IMR-90 (cell line): ENCODE measurements at regions not wholly inside any gene's neighbourhood (a gene's known extent, or its start where the extent isn't known, plus 50 kb on each side); places are given as distances from the start of the nearest gene placed in this dataset.

ENCODE experiments used
- ATAC-seq: fragments of 200-7000 bp; cut with Tn5 transposase; 2 replicates; pipeline ENCODE4 v1.9.1; 2020; ENCODE audit warnings: low read depth, mild to moderate bottlenecking, moderate library complexity
- BruUV-seq: library from RNA; stranded (reverse); fragments of 400-500 nt; replicated peaks from 2 replicates; lab custom pipeline; 2021; lab: Mats Ljungman, UMichigan
- CTCF ChIA-PET: fragments of 300-600 bp; formaldehyde crosslinking; extraction: SDS; loops from one replicate; lab custom pipeline; 2021; ENCODE audit warnings: antibody characterized with exemption; lab: Yijun Ruan, JAX
- POLR2A ChIA-PET: fragments of 300-600 bp; sonication (Branson Sonifier 250); formaldehyde crosslinking; loops from one replicate; lab custom pipeline; 2022; ENCODE audit warnings: antibody characterized with exemption; ENCODE audit not compliant: unreplicated experiment; lab: Charles Lee
- DNase-seq: peaks from one replicate; pipeline ENCODE4 v3.0.0; 2013
- H2AFZ ChIP-seq: replicated peaks from 2 replicates; pipeline ENCODE3; 2013; ENCODE audit warnings: low read length, mild to moderate bottlenecking; ENCODE audit not compliant: poor library complexity
- H2AK5ac ChIP-seq: 2 replicates; pipeline ENCODE4 v1.6.1; 2013; ENCODE audit warnings: low read depth, low read length, inconsistent platforms
- H2AK9ac ChIP-seq: replicated peaks from 2 replicates; pipeline ENCODE3; 2013; ENCODE audit warnings: mild to moderate bottlenecking, low read depth, low read length, moderate library complexity; ENCODE audit not compliant: poor library complexity
- H2BK120ac ChIP-seq: 2 replicates; pipeline ENCODE4 v1.6.1; 2013; ENCODE audit warnings: low read depth, low read length, inconsistent platforms
- H2BK15ac ChIP-seq: 3 replicates; pipeline ENCODE4 v1.6.1; 2013; ENCODE audit warnings: low read depth, low read length, inconsistent platforms
- H2BK20ac ChIP-seq: 2 replicates; pipeline ENCODE4 v1.6.1; 2013; ENCODE audit warnings: low read depth, mild to moderate bottlenecking, inconsistent platforms, low read length, moderate library complexity
- H2BK5ac ChIP-seq: 2 replicates; pipeline ENCODE4 v1.6.1; 2013; ENCODE audit warnings: mild to moderate bottlenecking, low read depth, low read length, inconsistent platforms; ENCODE audit not compliant: poor library complexity, severe bottlenecking
- H3K14ac ChIP-seq: replicated peaks from 2 replicates; pipeline ENCODE4 v1.6.1; 2013; ENCODE audit warnings: low read depth, low read length, inconsistent platforms
- H3K18ac ChIP-seq: 2 replicates; pipeline ENCODE4 v1.6.1; 2013; ENCODE audit warnings: low read depth, low read length, control low read depth
- H3K23ac ChIP-seq: 2 replicates; pipeline ENCODE4 v1.6.1; 2013; ENCODE audit warnings: low read depth, low read length, inconsistent platforms
- H3K27ac ChIP-seq: 2 replicates; pipeline ENCODE4 v1.5.1; 2013; ENCODE audit warnings: mild to moderate bottlenecking, control low read depth, low read length; ENCODE audit not compliant: insufficient read depth
- H3K27me3 ChIP-seq: 2 replicates; pipeline ENCODE4 v1.6.1; 2013; ENCODE audit warnings: low read length; ENCODE audit not compliant: control insufficient read depth, insufficient read depth
- H3K36me3 ChIP-seq: 2 replicates; pipeline ENCODE4 v1.6.1; 2013; ENCODE audit warnings: low read length, mixed read lengths; ENCODE audit not compliant: control insufficient read depth, insufficient read depth
- H3K4ac ChIP-seq: 2 replicates; pipeline ENCODE4 v1.6.1; 2013; ENCODE audit warnings: low read depth, low read length, inconsistent platforms
- H3K4me1 ChIP-seq: 2 replicates; pipeline ENCODE4 v1.6.1; 2013; ENCODE audit warnings: low read length, mixed read lengths; ENCODE audit not compliant: control insufficient read depth, insufficient read depth
- H3K4me2 ChIP-seq: 2 replicates; pipeline ENCODE4 v1.6.1; 2013; ENCODE audit warnings: low read depth, mild to moderate bottlenecking, control low read depth, low read length, moderate library complexity
- H3K4me3 ChIP-seq: 2 replicates; pipeline ENCODE4 v1.5.1; 2013; ENCODE audit warnings: low read depth, mild to moderate bottlenecking, control low read depth, low read length, moderate library complexity; ENCODE audit not compliant: insufficient read depth
- H3K56ac ChIP-seq: 2 replicates; pipeline ENCODE4 v1.6.1; 2013; ENCODE audit warnings: low read length, inconsistent platforms; ENCODE audit not compliant: insufficient read depth; ENCODE audit errors: extremely low read depth
- H3K79me1 ChIP-seq, 2 experiments: 2 replicates each; pipeline ENCODE4 v1.6.1; 2013; ENCODE audit warnings: low read length in 2 of 2, inconsistent platforms in 1 of 2, low read depth in 1 of 2
- H3K9ac ChIP-seq: 2 replicates; pipeline ENCODE4 v1.6.1; 2013; ENCODE audit warnings: low read depth, low read length, control low read depth
- H3K9me1 ChIP-seq: 2 replicates; pipeline ENCODE4 v1.6.1; 2013; ENCODE audit warnings: low read length, inconsistent platforms; ENCODE audit not compliant: insufficient read depth
- H3K9me3 ChIP-seq: 2 replicates; pipeline ENCODE4 v1.6.1; 2013; ENCODE audit warnings: low read length; ENCODE audit not compliant: control insufficient read depth, insufficient read depth
- H4K20me1 ChIP-seq: 2 replicates; pipeline ENCODE4 v1.6.1; 2013; ENCODE audit warnings: low read length, inconsistent platforms; ENCODE audit not compliant: insufficient read depth
- H4K5ac ChIP-seq: 2 replicates; pipeline ENCODE4 v1.6.1; 2013; ENCODE audit warnings: mild to moderate bottlenecking, low read depth, low read length, control low read depth
- H4K8ac ChIP-seq, 2 experiments: 2 replicates each; pipeline ENCODE4 v1.6.1; 2013; ENCODE audit warnings: low read depth in 2 of 2, low read length in 2 of 2, control low read depth in 1 of 2, inconsistent platforms in 1 of 2
- H4K91ac ChIP-seq: 2 replicates; pipeline ENCODE4 v1.6.1; 2013; ENCODE audit warnings: low read depth, low read length, inconsistent platforms; ENCODE audit not compliant: insufficient read depth
- CHD1 ChIP-seq: IDR thresholded peaks from 2 replicates; pipeline ENCODE4 v1.6.1; 2012; ENCODE audit warnings: low read depth, low read length, improper control_type of control experiment
- MAFK ChIP-seq: IDR thresholded peaks from 2 replicates; pipeline ENCODE4 v1.6.1; 2012; ENCODE audit warnings: low read depth, low read length, improper control_type of control experiment
- MXI1 ChIP-seq: IDR thresholded peaks from 2 replicates; pipeline ENCODE4 v1.6.1; 2012; ENCODE audit warnings: low read depth, mild to moderate bottlenecking, low read length, moderate library complexity, borderline replicate concordance
- RAD21 ChIP-seq: IDR thresholded peaks from 2 replicates; pipeline ENCODE4 v1.6.1; 2012; ENCODE audit warnings: low read length, improper control_type of control experiment
- RFX5 ChIP-seq: IDR thresholded peaks from 2 replicates; pipeline ENCODE4 v1.8.0; 2012; ENCODE audit warnings: low read depth, mild to moderate bottlenecking, low read length, moderate library complexity
- SMC3 ChIP-seq: fragments of 150-350 bp; IDR thresholded peaks from 2 replicates; pipeline ENCODE4 v1.6.1; 2016; ENCODE audit warnings: low read depth, mild to moderate bottlenecking, antibody characterized with exemption, low read length, moderate library complexity
- WGBS, 2 experiments: methylation state at CpG; one replicate each; pipeline versions ENCODE4 v1.1.5 to v1.1.7; 2013; ENCODE audit warnings: missing lambda C conversion rate in 2 of 2; ENCODE audit not compliant: insufficient read length in 1 of 2; ENCODE audit errors: extremely low coverage in 2 of 2; 5-methylcytosine and 5-hydroxymethylcytosine counted together
- dilution Hi-C: fragments of 300-500 bp; cut with HindIII; formaldehyde crosslinking; loops from one replicate; pipeline ENCODE4 v1.14.3; 2018; ENCODE audit warnings: low sequenced_read_pairs; ENCODE audit not compliant: unreplicated experiment
- in situ Hi-C: fragments of 300-500 bp; cut with MboI; formaldehyde crosslinking; loops from 3 replicates; pipeline ENCODE4 v1.14.3; 2019; ENCODE audit warnings: low sequenced_read_pairs, inconsistent platforms, mixed read lengths
- intact Hi-C: fragments of 100-400 bp; cut with micrococcal nuclease; formaldehyde crosslinking; loops from 2 replicates; pipeline ENCODE4 v1.10.0; 2022
- TF ChIP-seq, protein P1 (sequence below): fragments of 150-350 bp; IDR thresholded peaks from 2 replicates; pipeline ENCODE4 v1.6.1; 2016; ENCODE audit warnings: low read depth, mild to moderate bottlenecking, low read length, moderate library complexity, borderline replicate concordance
- TF ChIP-seq, protein P2 (sequence below): fragments of 150-350 bp; IDR thresholded peaks from 2 replicates; pipeline ENCODE4 v1.6.1; 2017; ENCODE audit warnings: mild to moderate bottlenecking, antibody characterized with exemption, low read length, low read depth

DNA sequence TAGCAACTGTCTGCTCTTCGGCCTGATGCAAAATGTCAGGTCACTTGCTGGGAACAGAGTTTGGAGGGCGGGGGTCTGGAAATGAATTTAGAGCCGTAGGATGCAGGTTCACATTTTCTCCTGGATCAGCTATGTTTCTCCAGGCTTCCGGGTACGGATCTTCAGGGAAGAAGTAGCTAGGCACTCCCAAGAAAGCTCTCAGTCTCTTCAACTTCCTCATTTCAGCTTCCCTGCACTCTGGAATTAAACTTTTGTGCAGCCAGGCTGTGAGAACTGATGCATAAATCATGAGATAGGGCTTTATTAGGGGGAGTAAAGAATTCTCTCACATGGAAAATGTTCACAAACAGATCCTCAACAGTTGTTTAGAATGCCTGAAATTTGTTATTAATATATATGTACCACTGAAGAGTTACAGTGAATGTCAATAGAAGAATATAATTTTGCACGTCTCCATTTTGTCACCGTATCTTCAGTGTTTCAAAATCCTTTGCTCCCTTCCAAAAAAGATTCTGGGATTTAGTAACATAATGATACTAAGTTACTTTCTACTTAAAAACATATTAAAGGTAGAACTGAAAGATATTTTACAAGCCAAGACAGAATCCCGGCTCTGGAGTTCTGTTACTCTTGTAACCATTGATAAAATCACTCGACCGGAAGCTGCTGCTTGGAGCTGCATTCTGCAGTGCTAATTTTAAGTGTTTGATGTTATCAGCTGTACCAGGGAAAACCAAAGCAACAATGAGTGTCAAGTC is 178.5 kb upstream of the P2RY1 start:
- no peak overlapping the region for H2AK5ac ChIP-seq
- H3K4ac ChIP-seq, result no peak overlapping the region
- no peak overlapping the region for H2BK120ac ChIP-seq
- no CpG with 5 or more reads among the region's 10 CpGs for WGBS, 2 experiments
- H3K4me3 ChIP-seq, result no peak overlapping the region
- ChIA-PET CTCF (interaction anchor here (0.6 to 0.8 kb wide), 2 partner anchors 1543 to 1615 kb away, joined by 3 to 5 read pairs; no protein-coding TSS in a partner anchor), POLR2A (no interaction called here)
- H2BK5ac ChIP-seq, result no peak overlapping the region
- H3K4me1 ChIP-seq, result no peaks in the 10 kb centered on the region
- no peak overlapping the region for H4K5ac ChIP-seq
- H3K9me1 ChIP-seq, result no peaks in the 10 kb centered on the region
- H3K79me1 ChIP-seq, result no peaks in the 10 kb centered on the region
- no peaks in the 10 kb centered on the region for H3K36me3 ChIP-seq
- H2AFZ ChIP-seq, result no peak overlapping the region
- no peak overlapping the region for H3K56ac ChIP-seq
- H3K23ac ChIP-seq, result no peak overlapping the region
- H4K20me1 ChIP-seq, result no peaks in the 10 kb centered on the region
- ATAC-seq (no peak), DNase-seq (no peak)
- no peak overlapping the region for H2BK20ac ChIP-seq
- no peak overlapping the region for H3K18ac ChIP-seq
- no peak overlapping the region for H3K27ac ChIP-seq
- no peaks in the 10 kb centered on the region for H3K9me3 ChIP-seq
- no peak overlapping the region for H3K9ac ChIP-seq
- H4K91ac ChIP-seq, result no peak overlapping the region
- no TSS peak for BruUV-seq
- no peak overlapping the region for H3K4me2 ChIP-seq
- no peak overlapping the region for H4K8ac ChIP-seq
- TF ChIP-seq RAD21 (no peak), RFX5 (no peak), MAFK (no peak), SMC3 (no peak), CHD1 (no peak), MXI1 (no peak)
- TF ChIP-seq, protein P1, sequence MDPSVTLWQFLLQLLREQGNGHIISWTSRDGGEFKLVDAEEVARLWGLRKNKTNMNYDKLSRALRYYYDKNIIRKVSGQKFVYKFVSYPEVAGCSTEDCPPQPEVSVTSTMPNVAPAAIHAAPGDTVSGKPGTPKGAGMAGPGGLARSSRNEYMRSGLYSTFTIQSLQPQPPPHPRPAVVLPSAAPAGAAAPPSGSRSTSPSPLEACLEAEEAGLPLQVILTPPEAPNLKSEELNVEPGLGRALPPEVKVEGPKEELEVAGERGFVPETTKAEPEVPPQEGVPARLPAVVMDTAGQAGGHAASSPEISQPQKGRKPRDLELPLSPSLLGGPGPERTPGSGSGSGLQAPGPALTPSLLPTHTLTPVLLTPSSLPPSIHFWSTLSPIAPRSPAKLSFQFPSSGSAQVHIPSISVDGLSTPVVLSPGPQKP, result no peak
- TF ChIP-seq, protein P2, sequence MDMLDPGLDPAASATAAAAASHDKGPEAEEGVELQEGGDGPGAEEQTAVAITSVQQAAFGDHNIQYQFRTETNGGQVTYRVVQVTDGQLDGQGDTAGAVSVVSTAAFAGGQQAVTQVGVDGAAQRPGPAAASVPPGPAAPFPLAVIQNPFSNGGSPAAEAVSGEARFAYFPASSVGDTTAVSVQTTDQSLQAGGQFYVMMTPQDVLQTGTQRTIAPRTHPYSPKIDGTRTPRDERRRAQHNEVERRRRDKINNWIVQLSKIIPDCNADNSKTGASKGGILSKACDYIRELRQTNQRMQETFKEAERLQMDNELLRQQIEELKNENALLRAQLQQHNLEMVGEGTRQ, result no peak
- no peak overlapping the region for H2AK9ac ChIP-seq
- no peak overlapping the region for H3K14ac ChIP-seq
- H2BK15ac ChIP-seq, result no peak overlapping the region
- dilution Hi-C loops (no loop called here), intact Hi-C loops (no loop called here), in situ Hi-C loops (no loop called here)
- no peaks in the 10 kb centered on the region for H3K27me3 ChIP-seq
